GM23338 (cell line): ENCODE measurements at regions not wholly inside any gene's neighbourhood (a gene's known extent, or its start where the extent isn't known, plus 50 kb on each side); places are given as distances from the start of the nearest gene placed in this dataset.

ENCODE experiments used
- CREB1 ChIP-seq: fragments of 250-450 bp; sonication (Bioruptor Pico); IDR thresholded peaks from 2 replicates; pipeline ENCODE4 v1.5.0; 2020; ENCODE audit warnings: low read depth, mild to moderate bottlenecking, moderate library complexity
- CTCF ChIP-seq, 2 experiments: fragments of 200-600 bp in 1 of 2; sonication (generic) in 1 of 2; conservative IDR thresholded peaks; 2 replicates each; pipeline versions ENCODE4 v1.5.1 to v1.6.1; 2016 to 2017; ENCODE audit warnings: antibody characterized with exemption in 2 of 2, low read depth in 2 of 2, mild to moderate bottlenecking in 2 of 2, moderate library complexity in 1 of 2
- ETS1 ChIP-seq: IDR thresholded peaks from 2 replicates; pipeline ENCODE4 v1.6.1; 2016; ENCODE audit warnings: antibody characterized with exemption
- EZH2 ChIP-seq: fragments of 200-600 bp; sonication (generic); IDR thresholded peaks from one replicate; pipeline ENCODE4 v1.8.0; 2017; ENCODE audit warnings: antibody characterized with exemption, mild to moderate bottlenecking, low read depth; ENCODE audit not compliant: unreplicated experiment
- EZH2phosphoT487 ChIP-seq: fragments of 200-600 bp; sonication (generic); IDR thresholded peaks from one replicate; pipeline ENCODE4 v1.8.1; 2018; ENCODE audit warnings: antibody characterized with exemption; ENCODE audit not compliant: unreplicated experiment
- POLR2AphosphoS5 ChIP-seq: IDR thresholded peaks from 2 replicates; pipeline ENCODE4 v1.6.1; 2016; ENCODE audit warnings: antibody characterized with exemption, low read depth
- STAT1 ChIP-seq: IDR thresholded peaks from one replicate; pipeline ENCODE4 v1.6.1; 2016; ENCODE audit warnings: antibody characterized with exemption; ENCODE audit not compliant: unreplicated experiment
- ZNF114 ChIP-seq: fragments of 250-450 bp; sonication (Bioruptor Pico); IDR thresholded peaks from 2 replicates; pipeline ENCODE4 v1.5.0; 2020; ENCODE audit warnings: mild to moderate bottlenecking, moderate library complexity
- ZNF462 ChIP-seq: fragments of 250-450 bp; sonication (Bioruptor Pico); IDR thresholded peaks from 2 replicates; pipeline ENCODE4 v1.5.0; 2020; ENCODE audit warnings: mild to moderate bottlenecking, moderate library complexity

- TF ChIP-seq ZNF462 (CRISPR knock-in tag) = no peak
- no peak for TF ChIP-seq EZH2phosphoT487
- no peak for TF ChIP-seq CTCF (conservative IDR thresholded peaks at IDR 0.05; ENCODE audit: low read depth in 2 of 2)
- TF ChIP-seq POLR2AphosphoS5 = no peak
- TF ChIP-seq ZNF114 = no peak
- TF ChIP-seq CREB1 (CRISPR knock-in tag) = no peak
- no peak for TF ChIP-seq ETS1
- no peak for TF ChIP-seq STAT1
- TF ChIP-seq EZH2 = no peak
Observed at GRCh38 chr6:40891131-40891530, 147.9 kb downstream of the UNC5CL start (continued).
